NCI-H345 (cell line): ENCODE measurements at regions not wholly inside any gene's neighbourhood (a gene's known extent, or its start where the extent isn't known, plus 50 kb on each side); places are given as distances from the start of the nearest gene placed in this dataset.

ENCODE experiments used
- DNase-seq: peaks from one replicate; lab custom pipeline; 2025; lab: John Stamatoyannopoulos, UW

- no peak for DNase-seq
Observed at GRCh38 chr15:96262549-96263489, 67.7 kb upstream of the NR2F2 start.

GRCh38 chr15:96264351-96264798, 66.1 kb upstream of the NR2F2 start:
- no peak for DNase-seq

DNA sequence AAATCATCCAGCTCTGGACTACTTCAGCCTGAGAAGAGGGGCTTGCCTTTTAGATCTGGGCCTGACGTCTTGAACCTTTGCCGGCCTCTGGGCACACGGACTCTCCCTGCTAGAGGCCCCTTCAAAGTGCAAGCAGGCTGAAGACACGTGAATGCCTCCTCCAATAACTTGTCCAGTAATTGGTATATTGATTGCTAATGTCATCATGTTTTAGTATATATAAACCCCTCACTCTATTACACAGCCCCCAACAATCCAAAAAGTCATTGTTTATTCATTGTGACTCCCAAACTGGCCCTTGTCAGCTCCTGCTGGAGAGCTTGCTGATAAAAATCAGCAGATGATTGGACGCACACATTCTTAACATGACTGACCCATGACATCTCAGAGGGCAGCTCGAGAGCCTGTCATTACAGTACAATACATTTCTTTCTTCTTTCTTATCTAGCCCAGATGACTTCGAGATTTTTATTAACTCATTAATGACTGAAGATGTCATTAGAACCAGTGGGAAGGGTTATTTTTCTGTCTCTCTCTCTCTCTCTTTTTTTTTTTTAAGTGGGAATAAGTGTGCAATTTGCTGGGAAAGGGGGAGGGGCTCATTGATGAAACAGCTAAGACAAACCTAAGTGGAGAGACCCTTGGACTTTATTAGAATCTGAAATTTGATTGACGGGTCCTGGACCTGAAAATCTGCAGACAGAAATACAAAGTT, 65.5 kb upstream of the NR2F2 start:
- DNase-seq, result no peak

DNA sequence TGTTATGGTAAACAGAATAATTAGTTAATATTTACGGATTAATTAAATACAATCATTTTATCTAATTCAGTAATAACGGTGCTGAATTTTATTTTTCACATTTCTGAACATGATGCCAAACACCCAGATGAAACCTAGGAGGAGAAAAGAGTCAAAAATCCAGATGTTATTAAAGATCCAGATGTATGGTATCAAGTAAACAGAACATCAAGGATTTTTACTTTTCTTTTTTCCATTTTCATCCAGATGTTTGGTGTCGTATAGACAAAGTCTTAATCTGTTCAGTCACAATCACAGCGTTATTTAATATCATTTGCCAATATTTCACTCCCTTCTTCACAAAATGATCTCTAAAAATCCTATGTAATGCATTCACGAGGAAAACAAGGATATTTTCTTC, 64.0 kb upstream of the NR2F2 start:
- no peak for DNase-seq

GRCh38 chr15:96267463-96267862, 63.0 kb upstream of the NR2F2 start:
- DNase-seq, result no peak

DNA sequence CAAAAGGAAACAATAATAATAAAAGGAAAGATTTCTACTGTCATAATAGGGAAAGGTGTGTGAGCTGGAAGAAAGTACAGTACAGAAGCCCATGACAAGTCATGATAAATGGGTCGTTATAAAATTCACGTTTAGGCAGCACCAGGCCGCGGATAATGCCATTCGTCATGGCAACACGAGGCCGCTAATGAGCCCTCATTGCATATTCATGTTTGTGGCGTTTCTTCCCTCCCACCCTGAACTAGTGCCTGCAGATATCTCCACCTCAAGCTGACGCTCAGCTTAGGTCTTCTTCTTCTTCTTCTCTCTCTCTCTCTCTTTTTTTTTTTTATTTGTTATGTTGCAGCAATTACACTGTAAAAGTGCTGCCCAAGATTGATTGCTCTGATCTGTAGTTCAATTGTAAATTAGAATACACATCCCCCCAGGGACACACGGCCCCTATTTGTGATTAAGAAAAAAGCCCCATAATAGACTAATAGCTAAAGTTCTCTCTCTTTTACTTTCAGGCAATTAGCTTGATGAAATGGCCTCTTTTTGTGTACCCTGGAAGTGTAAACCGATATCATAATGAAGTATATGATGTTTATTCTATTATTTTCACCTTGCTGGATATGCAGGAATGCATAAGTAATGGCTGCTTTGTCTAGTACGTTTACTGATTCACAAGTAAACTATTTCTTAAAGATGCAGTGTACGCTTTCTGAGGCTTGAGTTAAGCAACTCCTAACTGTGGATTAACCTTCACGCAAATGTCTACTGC, 61.9 kb upstream of the NR2F2 start:
- DNase-seq, result no peak

- no peak for DNase-seq
Observed at GRCh38 chr15:96270581-96271172, 59.8 kb upstream of the NR2F2 start.

DNA sequence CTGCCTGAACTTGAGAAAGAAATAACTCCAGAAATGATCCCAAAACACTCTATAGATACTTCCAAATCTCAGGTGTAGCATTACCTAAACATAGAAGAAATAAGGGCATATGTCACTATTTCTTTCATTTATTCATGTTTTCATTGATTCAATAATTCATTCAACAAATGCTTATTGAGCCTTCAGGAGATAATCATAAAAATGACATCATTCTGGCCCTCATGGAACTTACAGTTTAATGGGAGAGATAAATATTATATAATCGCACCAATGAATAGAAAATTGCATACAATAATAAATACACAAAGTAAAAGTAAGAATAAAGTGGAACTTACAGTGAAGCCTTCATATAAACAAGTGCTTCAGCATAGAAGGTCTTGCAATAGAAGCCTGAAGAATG, 58.1 kb upstream of the NR2F2 start:
- DNase-seq, result no peak

GRCh38 chr15:96273317-96274086, 57.0 kb upstream of the NR2F2 start:
- no peak for DNase-seq

DNA sequence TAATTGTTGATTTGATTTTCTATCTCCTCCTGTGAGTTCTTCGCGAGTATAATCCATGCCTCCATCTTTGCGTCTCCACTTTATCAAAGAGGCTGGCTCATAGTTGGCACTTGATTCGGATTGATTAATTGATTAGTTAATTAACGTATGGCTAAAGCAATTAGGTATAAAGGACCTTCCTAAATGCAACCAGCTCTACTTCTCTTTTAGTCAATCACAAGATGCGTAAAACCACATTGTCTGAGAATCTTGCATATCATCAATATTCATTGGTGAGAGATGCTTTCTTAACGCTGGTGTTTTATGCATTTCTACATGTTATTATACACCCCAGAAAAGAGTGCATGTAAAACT, 56.4 kb upstream of the NR2F2 start:
- DNase-seq, result no peak

- DNase-seq, result no peak
Observed at GRCh38 chr15:96274698-96275097, 55.8 kb upstream of the NR2F2 start.

DNA sequence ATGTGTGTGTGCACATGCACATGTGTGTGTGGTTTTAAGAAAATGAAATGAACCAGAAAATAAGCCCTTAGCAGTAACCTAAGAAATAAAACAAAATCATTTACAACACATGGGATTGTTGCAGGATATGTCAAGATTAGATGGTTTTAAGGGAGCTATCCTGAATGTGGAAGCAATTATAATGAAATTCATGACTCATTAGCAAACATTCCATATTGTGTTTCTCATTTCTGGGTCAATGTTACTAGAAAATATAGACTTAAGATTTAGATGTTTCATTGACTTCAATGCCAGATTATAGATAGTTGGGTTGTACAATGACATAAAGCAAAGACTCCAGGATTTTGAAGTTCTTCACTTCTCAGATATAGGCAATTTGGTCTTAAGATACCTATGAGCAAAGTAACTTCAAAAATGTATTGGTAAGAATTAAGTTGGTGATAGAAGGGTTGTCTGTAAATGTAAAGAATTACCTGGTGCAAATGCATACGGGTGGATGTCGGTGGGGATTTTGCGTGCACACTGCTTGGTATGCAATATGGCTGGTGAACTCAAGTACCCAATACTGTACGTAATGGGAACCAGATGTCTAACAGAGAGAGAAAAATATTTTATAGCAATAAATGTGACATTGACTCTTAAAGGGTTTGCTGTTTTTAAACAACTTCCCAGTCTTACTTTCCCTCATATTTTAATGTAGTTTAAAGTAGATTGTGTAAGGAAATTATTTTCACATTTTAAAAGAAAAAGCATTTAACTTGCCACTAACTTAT, 53.9 kb upstream of the NR2F2 start:
- DNase-seq, result no peak
